Tongue (tissue), 1 donor: ENCODE measurements at regions not wholly inside any gene's neighbourhood (a gene's known extent, or its start where the extent isn't known, plus 50 kb on each side); places are given as distances from the start of the nearest gene placed in this dataset.
"Not testable (repeated sequence)": the region's sequence is repeated elsewhere in the genome, so short reads cannot be mapped to it uniquely, and the experiment has no call there.

Source experiments
- DNase-seq: peaks from one replicate; pipeline ENCODE4 v3.0.0-alpha.2; 2015

DNA sequence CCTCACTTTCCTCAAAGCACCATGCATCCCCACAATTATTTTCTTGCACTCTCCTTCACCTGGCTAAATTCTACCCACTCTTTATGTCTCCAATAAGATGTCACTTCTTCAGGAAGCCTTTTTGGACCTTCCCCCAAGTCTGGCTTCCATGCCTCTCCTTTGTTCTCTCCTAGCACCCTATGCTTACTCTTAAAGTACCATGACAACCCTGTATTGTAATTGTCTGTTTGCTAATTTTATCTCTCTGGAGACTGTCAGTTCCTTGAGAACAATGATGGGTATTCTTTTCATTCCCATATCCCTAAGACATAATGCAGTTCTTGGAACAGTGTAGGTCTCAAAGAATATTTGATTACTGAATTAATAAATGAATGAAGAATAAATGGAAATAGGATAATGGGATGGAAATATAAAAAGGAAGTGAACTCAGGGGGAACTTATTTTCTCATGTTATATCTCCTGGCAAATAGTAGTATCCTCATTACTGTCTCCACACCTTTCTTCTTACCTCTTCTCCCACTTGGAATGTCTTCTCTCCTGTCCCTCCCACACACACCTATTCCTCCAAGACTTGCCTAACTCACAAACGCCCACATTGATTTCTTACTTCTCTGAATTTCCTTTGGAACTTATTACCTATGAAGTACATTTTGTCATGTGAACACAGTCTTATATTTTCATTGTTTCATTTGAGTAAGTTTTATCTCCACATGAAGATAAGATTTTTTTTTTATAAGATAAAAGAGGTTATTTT, 499.1 kb downstream of the NFIB start:
- DNase-seq, result no peak

- DNase-seq, result no peak
Measured at GRCh38 chr9:13811876-13812275, 502.1 kb downstream of the NFIB start.

DNA sequence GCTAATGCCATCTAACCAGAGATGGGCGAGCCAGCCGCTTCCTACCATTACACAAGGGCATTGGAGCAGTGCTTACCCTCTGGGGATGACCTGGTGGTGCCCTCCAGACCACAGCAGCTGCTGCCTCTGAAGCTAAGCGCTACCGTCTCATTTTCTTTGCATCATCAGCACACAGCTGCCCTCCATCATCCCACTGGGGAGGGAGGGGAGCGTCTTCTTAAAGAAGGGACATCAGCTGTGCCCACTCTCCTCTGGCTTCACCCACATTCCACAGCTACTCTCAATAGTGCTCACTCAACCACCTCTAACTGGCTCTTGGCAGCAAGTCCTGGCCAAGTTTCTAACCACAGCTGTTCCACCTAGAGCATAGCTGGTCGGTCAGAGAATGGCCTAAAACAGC, 503.4 kb downstream of the NFIB start:
- peak; percentile 97 for DNase-seq

DNA sequence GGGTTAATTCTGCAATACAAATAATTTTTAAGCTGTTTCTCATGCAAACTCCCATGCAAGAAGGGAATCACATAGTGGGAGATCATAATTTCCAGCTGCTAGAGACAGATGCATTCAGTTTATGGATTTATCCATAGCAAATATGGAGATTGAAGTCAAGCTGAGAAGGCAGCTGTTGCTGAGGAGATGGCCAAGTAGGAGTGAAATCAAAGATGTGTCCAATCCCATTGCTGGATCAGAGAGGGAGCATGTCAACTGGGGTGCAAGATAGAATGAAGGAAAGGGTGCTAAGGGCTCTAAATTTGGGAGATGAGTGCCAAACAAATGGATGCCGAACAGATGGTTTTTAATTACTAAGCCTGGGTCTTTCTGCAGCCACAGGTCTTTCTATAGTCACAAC, 504.5 kb downstream of the NFIB start:
- DNase-seq, result peak; percentile 91

- peak; percentile 75 for DNase-seq
Measured at GRCh38 chr9:13807118-13807517, 506.8 kb downstream of the NFIB start.

DNA sequence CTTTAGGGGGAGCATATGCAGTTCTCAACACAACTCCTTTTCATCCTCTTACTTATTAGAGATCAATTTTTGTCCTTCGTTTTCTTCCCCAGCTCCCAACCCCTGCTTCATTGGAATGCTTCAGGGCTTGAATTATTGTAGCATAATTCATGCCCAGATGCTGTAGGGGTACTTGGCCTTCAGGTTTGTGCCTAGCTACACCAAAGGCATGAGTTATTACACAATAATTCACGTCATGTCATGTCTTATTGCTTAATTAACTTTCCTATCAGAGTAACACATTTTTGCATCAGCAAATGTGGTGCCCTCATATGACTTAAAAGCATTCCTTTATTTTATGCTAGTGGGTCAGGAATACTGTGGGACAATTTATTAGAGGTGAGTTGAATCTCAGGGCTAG, 507.2 kb downstream of the NFIB start:
- DNase-seq, result no peak

- DNase-seq, result peak; percentile 57
Measured at GRCh38 chr9:13805546-13805945, 508.4 kb downstream of the NFIB start.

GRCh38 chr9:13804532-13804931, 509.4 kb downstream of the NFIB start:
- no peak for DNase-seq

- no peak for DNase-seq
Measured at GRCh38 chr9:13800776-13801175, 513.2 kb downstream of the NFIB start.

DNA sequence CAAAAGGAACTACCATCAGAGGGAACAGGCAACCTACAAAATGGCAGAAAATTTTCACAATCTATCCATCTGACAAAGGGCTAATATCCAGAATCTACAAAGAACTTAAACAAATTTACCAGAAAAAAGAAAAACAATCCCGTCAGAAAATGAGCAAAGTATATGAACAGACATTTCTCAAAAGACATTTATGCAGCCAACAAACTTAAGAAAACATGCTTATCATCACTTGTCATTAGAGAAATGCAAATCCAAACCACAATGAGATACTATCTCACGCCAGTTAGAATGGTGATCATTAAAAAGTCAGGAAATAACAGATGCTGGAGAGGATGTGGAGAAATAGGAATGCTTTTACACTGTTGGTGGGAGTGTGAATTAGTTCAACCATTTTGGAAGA, 516.2 kb downstream of the NFIB start:
- not testable (repeated sequence) for DNase-seq

DNA sequence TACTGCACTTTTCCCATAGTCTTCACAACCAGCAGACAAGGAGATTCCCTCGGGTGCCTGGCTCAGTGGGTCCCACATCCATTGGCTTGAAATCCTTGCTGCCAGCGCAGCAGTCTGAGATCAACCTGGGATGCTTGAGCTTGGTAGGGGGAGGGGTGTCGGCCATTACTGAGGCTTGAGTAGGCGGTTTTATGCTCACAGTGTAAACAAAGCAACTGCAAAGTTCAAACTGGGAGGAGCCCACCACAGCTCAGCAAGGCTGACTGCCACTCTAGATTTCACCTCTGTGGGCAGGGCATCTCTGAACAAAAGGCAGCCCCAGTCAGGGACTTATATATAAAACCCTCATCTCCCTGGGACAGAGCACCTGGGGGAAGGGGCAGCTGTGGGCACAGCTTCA, 512.3 kb upstream of the MPDZ start:
- DNase-seq, result no peak

GRCh38 chr9:13790055-13790454, 510.6 kb upstream of the MPDZ start:
- DNase-seq, result no peak

DNA sequence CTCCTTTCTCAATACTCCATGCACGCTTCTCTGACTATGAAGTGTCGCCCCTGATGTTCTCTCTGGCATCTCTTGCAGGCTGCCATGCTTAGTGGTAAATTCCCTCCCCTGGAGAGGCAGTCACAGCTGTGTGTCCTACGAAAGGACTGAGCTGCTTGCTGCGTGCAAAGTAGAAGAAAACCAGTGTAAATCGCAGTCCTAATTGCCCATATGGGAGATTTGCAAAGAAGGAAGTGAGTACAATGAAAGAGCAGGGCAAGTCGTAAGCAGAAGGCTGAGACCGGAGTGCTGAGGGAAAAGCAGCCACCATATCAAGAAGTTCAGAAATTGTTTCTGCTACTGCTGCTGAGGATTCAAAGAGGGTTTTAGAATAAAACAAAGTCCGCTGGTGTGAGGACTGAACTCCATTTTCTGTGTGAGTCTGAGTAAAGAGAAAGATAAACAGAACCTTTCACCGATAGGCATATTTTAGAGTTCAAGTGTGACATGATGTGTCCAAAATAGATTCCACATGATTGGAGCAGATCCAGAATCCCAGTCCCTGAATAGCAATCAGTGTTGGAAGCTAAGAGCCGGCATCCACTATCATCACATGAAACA, 507.8 kb upstream of the MPDZ start:
- peak; percentile 95 for DNase-seq

- no peak for DNase-seq
Measured at GRCh38 chr9:13786711-13787110, 507.2 kb upstream of the MPDZ start.

DNA sequence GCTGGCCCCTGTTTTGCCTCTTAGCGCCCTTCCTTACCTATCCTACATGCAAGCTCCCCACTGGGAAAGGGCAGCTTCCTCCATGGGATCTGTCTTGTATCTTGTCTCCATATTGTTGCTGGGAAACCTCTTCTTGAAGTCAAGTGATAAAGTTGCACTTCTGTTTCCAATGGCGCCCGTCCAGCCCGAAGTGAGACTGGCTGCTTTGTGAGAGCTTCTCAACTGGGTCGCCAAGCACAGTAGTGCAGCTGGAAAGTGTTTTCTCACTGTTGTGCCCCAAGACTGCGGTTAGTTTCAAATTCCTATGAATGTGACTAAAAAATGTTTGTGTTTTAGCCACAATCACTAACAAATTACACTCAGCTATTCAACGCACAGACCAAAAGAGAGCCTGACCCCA, 506.6 kb upstream of the MPDZ start:
- peak; percentile 44 for DNase-seq

GRCh38 chr9:13779106-13779505, 499.6 kb upstream of the MPDZ start:
- no peak for DNase-seq

- peak; percentile 95 for DNase-seq
Measured at GRCh38 chr9:13778631-13779030, 499.1 kb upstream of the MPDZ start.

GRCh38 chr9:13770956-13771355, 491.5 kb upstream of the MPDZ start:
- DNase-seq, result no peak

DNA sequence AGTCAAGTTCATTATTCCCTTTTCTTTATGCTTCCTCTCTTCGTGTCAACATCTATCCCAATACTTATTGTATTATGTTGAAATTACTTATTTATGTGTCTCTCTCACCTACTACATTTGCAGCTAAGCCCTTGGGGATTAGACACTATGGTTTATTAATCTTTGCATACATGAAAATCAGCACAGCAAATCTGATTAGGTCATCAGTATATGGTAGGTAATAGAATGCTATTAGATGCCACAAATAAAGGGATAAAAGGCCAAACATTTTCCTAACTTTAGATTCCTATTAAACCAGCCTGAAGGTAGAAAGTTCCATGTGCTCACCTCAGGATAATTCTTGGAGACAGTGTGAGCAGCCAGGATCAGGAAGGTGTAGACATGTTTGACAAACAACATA, 490.1 kb upstream of the MPDZ start:
- DNase-seq, result no peak

DNA sequence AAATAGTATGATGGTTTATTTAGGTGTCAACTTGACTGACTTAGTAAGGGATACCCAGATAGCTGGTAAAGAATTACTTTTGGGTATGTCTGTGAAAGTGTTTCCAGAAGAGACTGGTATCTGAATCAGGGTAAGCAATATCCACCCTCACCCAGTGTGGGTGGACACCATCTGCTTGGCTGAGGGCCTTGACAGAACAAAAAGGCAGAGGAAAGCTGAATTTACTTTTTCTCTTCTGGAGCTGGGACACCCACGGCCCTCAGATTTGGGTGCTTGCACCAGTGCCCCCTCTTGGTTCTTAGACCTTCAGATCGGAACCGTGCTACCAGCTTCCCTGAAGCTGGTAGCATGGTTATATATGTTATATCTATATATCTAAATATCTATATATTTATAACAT, 489.5 kb upstream of the MPDZ start:
- DNase-seq, result no peak

DNA sequence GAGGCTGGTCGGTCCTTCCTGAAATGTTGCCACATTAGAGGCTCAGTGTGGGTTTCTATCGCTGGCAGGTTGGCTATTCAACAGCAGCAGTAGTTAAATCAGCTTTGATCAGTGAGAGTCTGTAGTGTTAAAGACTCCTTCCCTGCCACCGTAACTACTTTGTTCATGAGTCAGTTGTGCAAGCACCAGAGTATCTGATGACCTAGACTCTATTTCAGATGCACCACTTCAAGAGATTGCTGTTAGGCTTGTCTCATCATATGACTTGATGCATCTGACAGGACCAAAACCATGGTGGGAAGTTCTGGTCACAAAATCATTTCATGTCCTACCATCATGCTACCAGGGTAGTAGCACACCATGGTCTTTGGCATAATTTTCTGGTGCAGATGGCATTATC, 482.7 kb upstream of the MPDZ start:
- no peak for DNase-seq

DNA sequence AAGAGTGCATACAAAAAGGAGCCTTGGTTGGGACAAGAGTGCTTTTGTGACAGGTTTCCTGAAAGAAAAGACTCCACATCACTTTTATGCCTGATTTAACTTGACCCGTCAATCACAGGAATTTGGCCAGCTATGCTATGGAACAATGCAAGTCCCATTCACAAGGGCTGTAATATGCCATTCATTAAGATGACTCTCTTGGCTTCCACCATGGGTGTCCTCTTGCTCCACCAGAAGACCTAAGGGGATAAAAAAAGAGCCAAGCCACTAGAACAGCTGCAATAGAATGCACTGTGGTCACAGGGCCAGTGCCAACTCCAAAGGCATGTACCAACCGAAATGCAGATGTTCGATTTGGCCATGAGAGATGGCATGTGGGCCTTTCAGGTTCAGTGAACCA, 480.1 kb upstream of the MPDZ start:
- peak; percentile 82 for DNase-seq

DNA sequence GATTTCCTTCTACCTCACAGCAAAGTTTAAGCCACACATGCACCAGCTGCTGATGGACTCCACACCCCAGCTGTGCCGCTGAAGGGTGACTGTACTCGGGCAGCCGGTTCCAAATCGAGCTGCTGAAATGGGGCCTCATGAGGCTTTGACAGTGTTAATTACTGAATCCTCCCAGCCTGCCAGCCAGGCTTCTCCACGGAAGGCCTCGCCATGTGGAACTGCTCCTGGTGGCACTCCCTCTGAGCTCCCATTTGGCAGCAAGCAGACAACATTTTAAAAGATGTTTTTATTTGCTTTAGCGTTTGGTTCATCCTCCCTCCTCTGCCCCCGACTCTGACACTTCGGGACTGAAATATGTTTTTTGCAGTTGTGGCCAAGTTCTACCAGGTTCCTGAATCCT, 479.4 kb upstream of the MPDZ start:
- peak; percentile 91 for DNase-seq

DNA sequence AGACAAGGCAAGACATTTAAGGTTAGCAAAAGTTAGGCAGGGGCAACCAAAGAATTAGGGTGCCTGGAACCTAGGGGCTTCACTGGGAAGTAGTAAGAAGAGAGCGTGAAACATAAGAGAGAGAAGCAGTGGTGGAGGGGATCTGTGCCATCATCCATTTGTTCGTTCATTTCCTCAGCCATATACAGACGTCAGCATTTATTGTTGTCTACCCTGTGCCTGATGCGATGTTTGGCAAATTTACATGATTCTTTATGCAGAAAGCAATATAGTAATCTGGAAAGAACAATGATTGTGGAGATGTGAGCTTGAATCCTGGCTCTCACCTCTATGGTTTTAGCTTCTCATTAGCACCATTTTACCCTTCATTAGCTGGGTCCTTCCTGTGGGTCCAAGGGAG, 477.5 kb upstream of the MPDZ start:
- DNase-seq, result no peak
